ENCODE measurements at regions not wholly inside any gene's neighbourhood (a gene's known extent, or its start where the extent isn't known, plus 50 kb on each side); places are given as distances from the start of the nearest gene placed in this dataset.

DNA sequence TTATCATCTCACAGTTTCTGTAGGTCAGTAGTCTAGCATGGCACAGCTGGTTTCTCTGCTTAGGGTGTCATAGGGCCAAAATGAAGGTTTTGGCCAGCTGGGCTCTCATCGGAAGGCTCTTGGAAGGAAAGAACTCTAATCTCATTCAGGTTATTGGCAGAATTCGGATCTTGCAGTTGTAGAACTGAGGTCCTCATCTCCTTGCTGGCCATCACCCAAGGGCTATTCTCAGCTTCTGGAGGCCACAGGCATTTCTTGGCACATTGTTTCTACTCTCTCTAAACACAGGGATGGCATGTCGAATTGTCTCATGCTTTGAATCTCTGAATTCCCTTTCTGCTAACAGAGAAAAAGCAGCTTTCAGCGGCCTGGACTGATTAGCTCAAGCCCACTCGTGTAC lies 258.0 kb upstream of the SMARCA2 start:
- TF ChIP-seq GATA2 (IDR thresholded peaks at IDR 0.05; ENCODE audit: low read depth, low read length) = no peak
- TF ChIP-seq GATA3 (IDR thresholded peaks at IDR 0.05; ENCODE audit: low read depth, low read length) = no peak
